Esophagus squamous epithelium (tissue), 5 donors: ENCODE measurements at regions not wholly inside any gene's neighbourhood (a gene's known extent, or its start where the extent isn't known, plus 50 kb on each side); places are given as distances from the start of the nearest gene placed in this dataset.
"Not testable (repeated sequence)": the region's sequence is repeated elsewhere in the genome, so short reads cannot be mapped to it uniquely, and the experiment has no call there.

Source experiments
- DNase-seq: peaks from one replicate; lab custom pipeline; 2025; lab: John Stamatoyannopoulos, UW
- H3K27ac ChIP-seq, 4 donors: fragments of 200-600 bp; sonication (generic); one replicate each; pipeline ENCODE4 v1.5.1; 2016 to 2019; ENCODE audit warnings: mild to moderate bottlenecking in 1 of 4
- H3K27me3 ChIP-seq, 4 donors: fragments of 200-600 bp; sonication (generic); 1 replicate in 3 of 4; 2 replicates in 1 of 4; pipeline versions ENCODE4 v1.5.1 to v1.6.0; 2017 to 2021; ENCODE audit warnings: antibody characterized with exemption in 1 of 4
- H3K36me3 ChIP-seq, 3 donors: fragments of 200-600 bp; sonication (generic); one replicate each; pipeline ENCODE4 v1.5.1; 2016 to 2019
- H3K4me1 ChIP-seq, 3 donors: fragments of 200-600 bp; sonication (generic); one replicate each; pipeline ENCODE4 v1.5.1; 2017 to 2019
- H3K4me3 ChIP-seq, 4 donors: fragments of 200-600 bp; sonication (generic); 1 replicate in 3 of 4; 2 replicates in 1 of 4; pipeline ENCODE4 v1.5.1; 2016 to 2019; ENCODE audit warnings: mild to moderate bottlenecking in 2 of 4, moderate library complexity in 1 of 4
- H3K9me3 ChIP-seq, 3 donors: fragments of 200-600 bp; sonication (generic); one replicate each; pipeline ENCODE4 v1.5.1; 2016 to 2019
- POLR2A ChIP-seq, 4 donors: fragments of 450-650 bp; IDR thresholded peaks; one replicate each; pipeline ENCODE4 v1.6.1; 2017; ENCODE audit warnings: antibody characterized with exemption in 4 of 4, mild to moderate bottlenecking in 4 of 4, moderate library complexity in 3 of 4
- WGBS, 2 donors: methylation state at CpG; one replicate each; pipeline ENCODE4 v1.1.5; 2018; 5-methylcytosine and 5-hydroxymethylcytosine counted together
- intact Hi-C: fragments of 100-400 bp; cut with DNase I; formaldehyde crosslinking; loops from one replicate; pipeline ENCODE4 v1.15.0; 2022
- TF ChIP-seq, protein P1 (sequence below), 6 experiments: fragments of 450-650 bp in 4 of 6; fragments of 200-600 bp in 2 of 6; sonication (generic) in 2 of 6; IDR thresholded peaks; one replicate each; pipeline ENCODE4 v1.5.1; 2016 to 2019; ENCODE audit warnings: antibody characterized with exemption in 6 of 6, mild to moderate bottlenecking in 4 of 6, moderate library complexity in 4 of 6
- donor health status: DM: yes; HTN: yes; CAD: no.

DNA sequence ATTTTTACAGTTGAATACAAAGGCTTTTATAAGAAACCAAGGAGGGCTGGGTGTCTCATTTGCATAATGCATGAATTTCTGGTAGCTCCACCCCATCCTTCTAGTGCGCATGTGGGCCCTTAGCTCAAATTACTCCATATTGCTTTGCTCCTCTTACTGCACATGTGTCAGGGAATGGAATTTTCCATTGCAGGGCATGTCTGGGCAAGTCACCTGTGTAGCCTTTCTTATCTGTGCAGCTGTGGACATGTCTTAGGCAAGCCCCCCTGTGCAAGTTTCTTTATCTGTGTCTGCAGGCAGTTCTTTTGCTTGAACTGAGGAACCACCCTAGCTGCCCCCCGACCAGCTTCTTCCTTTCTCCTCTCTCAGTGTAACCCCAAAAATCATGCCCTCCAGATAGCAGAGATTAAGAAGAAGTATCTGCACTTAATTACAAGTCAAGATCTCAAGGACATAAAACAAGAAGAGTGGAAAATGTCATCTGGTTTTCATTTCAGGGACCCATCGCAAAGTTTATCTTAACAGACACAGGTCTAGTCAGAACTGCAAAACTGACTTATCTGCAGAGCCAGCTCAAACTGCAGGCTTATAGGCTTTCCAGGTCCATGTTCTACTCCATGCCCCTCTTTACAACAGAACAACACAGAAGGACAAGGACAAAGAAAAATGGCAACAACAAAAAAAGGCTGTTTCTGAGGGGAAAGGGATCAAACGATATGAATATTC is 137.9 kb upstream of the HS3ST4 start:
- Histone ChIP-seq H3K4me1 (no peaks in the 10 kb centered on the region), H3K27ac (no peak overlapping the region), H3K27me3 (peaks cover 0 to 5% (median 0%) of the 10 kb centered on the region in 4 donors), H3K4me3 (no peak overlapping the region), H3K36me3 (no peaks in the 10 kb centered on the region), H3K9me3 (no peaks in the 10 kb centered on the region)
- DNase-seq, result no peak
- TF ChIP-seq POLR2A (IDR thresholded peaks at IDR 0.05), result no peak
- TF ChIP-seq, protein P1, sequence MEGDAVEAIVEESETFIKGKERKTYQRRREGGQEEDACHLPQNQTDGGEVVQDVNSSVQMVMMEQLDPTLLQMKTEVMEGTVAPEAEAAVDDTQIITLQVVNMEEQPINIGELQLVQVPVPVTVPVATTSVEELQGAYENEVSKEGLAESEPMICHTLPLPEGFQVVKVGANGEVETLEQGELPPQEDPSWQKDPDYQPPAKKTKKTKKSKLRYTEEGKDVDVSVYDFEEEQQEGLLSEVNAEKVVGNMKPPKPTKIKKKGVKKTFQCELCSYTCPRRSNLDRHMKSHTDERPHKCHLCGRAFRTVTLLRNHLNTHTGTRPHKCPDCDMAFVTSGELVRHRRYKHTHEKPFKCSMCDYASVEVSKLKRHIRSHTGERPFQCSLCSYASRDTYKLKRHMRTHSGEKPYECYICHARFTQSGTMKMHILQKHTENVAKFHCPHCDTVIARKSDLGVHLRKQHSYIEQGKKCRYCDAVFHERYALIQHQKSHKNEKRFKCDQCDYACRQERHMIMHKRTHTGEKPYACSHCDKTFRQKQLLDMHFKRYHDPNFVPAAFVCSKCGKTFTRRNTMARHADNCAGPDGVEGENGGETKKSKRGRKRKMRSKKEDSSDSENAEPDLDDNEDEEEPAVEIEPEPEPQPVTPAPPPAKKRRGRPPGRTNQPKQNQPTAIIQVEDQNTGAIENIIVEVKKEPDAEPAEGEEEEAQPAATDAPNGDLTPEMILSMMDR (IDR thresholded peaks at IDR 0.05), result no peak
- WGBS, 2 donors, result 72 to 81% methylated on average over 4 of the region's 4 CpGs
- intact Hi-C loops, result no loop called here

DNA sequence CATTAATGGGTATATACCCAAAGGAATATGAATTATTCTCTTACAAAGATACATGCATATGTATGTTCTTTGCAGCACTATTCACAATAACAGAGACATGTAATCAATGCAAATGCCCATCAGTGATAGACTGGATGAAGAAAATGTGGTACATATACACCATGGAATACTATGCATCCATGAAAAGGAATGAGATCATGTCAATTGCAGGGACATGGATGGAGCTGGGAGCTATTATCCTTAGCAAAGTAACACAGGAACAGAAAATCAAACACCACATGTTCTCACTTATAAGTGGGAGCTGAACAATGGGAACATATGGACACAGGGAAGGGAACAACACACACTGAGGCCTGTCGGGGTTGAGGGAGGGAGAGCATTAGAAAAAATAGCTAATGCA is 141.1 kb upstream of the HS3ST4 start:
- Histone ChIP-seq H3K4me3 (no peak overlapping the region), H3K27me3 (peaks cover 0 to under 1% (median 0%) of the 10 kb centered on the region in 4 donors), H3K27ac (no peak overlapping the region), H3K4me1 (no peaks in the 10 kb centered on the region), H3K9me3 (no peaks in the 10 kb centered on the region), H3K36me3 (no peaks in the 10 kb centered on the region)
- intact Hi-C loops, result no loop called here
- WGBS, 2 donors, result 80 to 100% methylated on average over 1 of the region's 1 CpG
- DNase-seq, result no peak
- TF ChIP-seq, protein P1 (IDR thresholded peaks at IDR 0.05), result no peak
- no peak for TF ChIP-seq POLR2A (IDR thresholded peaks at IDR 0.05)

DNA sequence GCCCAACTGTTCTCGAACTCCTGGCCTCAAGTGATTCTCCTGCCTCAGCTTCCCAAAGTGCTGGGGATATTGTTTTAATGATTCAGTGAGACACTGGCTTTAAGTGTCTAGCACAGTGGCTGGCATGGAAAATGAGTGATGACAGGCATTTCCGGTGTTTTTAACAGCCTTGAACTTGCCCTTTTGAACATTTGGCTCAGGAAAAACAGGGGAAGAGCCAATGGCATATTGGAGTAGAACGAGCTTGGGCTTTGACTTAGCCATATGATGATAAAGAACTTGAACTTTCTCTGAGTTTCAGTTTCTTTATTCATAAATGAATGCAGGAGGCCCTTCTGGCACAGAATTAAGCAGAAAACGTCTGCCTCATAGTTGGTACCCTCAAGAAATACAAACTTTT is 145.0 kb upstream of the HS3ST4 start:
- Histone ChIP-seq H3K4me1 (no peaks in the 10 kb centered on the region), H3K27me3 (no peaks in the 10 kb centered on the region), H3K4me3 (no peak overlapping the region), H3K27ac (no peak overlapping the region), H3K9me3 (no peaks in the 10 kb centered on the region), H3K36me3 (no peaks in the 10 kb centered on the region)
- DNase-seq, result no peak
- TF ChIP-seq POLR2A (IDR thresholded peaks at IDR 0.05), result no peak
- TF ChIP-seq, protein P1 (IDR thresholded peaks at IDR 0.05), result no peak
- 28 to 32% methylated on average over 4 of the region's 4 CpGs for WGBS, 2 donors
- intact Hi-C loops, result no loop called here

DNA sequence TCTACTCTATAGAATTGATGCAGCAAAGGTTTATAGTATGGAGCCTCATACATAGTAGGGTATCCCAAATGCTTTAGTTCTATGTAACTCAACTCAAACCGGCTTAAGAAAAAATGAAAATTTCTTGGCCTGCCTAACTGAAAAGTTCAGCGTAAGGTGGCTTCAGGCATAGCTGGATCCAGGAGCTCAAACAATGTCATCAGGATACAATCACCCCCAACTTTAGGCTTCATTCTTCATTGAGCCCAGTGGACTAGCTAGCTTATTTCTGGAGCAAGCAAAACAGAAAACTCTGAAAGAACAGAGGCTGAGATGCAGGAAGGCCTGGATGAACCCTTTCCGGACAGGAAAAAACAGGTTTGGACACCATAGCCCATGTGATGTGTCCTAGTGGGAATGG is 147.5 kb upstream of the HS3ST4 start:
- WGBS, 2 donors, result 83 to 93% methylated on average over 2 to 3 of the region's 3 CpGs
- H3K4me1 ChIP-seq, result no peaks in the 10 kb centered on the region
- no peak overlapping the region for H3K27ac ChIP-seq
- H3K9me3 ChIP-seq, result no peaks in the 10 kb centered on the region
- H3K36me3 ChIP-seq, result no peaks in the 10 kb centered on the region
- intact Hi-C loops, result no loop called here
- no peak for DNase-seq
- no peak overlapping the region for H3K4me3 ChIP-seq
- no peak for TF ChIP-seq POLR2A (IDR thresholded peaks at IDR 0.05)
- TF ChIP-seq, protein P1 (IDR thresholded peaks at IDR 0.05), result no peak
- H3K27me3 ChIP-seq, result no peaks in the 10 kb centered on the region

DNA sequence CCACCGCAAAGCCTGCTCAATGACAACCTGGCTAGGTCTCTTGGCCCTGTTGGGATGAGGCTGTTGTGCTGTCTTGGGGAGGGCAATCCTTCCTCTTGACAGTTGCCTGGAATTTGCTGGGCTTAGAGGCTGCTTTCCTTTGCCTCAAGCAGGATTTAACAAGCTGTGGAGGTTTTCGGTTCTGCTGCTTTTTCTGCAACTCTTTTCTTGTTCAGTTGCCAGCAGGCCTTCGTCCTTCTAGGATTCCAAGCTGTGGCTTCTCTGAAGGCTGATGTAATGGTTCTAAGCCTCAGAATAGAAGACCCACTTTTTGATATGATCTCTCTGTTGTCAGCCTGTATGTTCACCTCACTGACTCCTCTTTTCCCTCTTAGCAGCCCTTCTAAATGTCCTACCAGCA is 149.5 kb upstream of the HS3ST4 start:
- H3K36me3 ChIP-seq, result no peaks in the 10 kb centered on the region
- no peak overlapping the region for H3K27ac ChIP-seq
- H3K27me3 ChIP-seq, result no peaks in the 10 kb centered on the region
- 24 to 48% methylated on average over 3 of the region's 3 CpGs for WGBS, 2 donors
- TF ChIP-seq, protein P1 (IDR thresholded peaks at IDR 0.05), result no peak
- TF ChIP-seq POLR2A (IDR thresholded peaks at IDR 0.05), result no peak
- H3K4me3 ChIP-seq, result no peak overlapping the region
- H3K4me1 ChIP-seq, result no peaks in the 10 kb centered on the region
- no peak for DNase-seq
- intact Hi-C loops, result no loop called here
- H3K9me3 ChIP-seq, result no peaks in the 10 kb centered on the region

DNA sequence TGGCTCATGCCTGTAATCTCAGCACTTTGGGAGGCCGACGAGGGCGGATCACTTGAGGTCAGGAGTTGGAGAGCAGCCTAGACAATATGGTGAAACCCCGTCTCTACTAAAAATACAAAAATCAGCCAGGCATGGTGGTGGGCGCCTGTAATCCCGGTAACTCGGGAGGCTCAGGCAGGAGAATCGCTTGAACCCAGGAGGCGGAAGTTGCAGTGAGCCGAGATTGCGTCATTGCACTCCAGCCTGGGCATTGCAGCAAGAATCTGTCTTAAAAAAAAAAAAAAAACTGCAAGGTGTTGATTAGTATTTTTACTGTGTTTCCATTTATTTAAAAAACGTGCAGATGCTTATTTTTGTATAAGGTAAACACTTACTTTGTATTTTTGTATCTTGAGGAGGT is 152.0 kb upstream of the HS3ST4 start:
- 88 to 89% methylated on average over 12 of the region's 12 CpGs for WGBS, 2 donors
- H3K27me3 ChIP-seq, H3K4me1 ChIP-seq, H3K9me3 ChIP-seq, H3K36me3 ChIP-seq, DNase-seq, H3K27ac ChIP-seq, H3K4me3 ChIP-seq, intact Hi-C loops: not testable (repeated sequence)
